Caco-2 (cell line): ENCODE measurements at regions not wholly inside any gene's neighbourhood (a gene's known extent, or its start where the extent isn't known, plus 50 kb on each side); places are given as distances from the start of the nearest gene placed in this dataset.
A peak's percentile ranks its signal among the peaks of the same experiment; 100 is the strongest.
"Not testable (repeated sequence)": the region's sequence is repeated elsewhere in the genome, so short reads cannot be mapped to it uniquely, and the experiment has no call there.

Experiments used
- BruUV-seq: library from RNA; stranded (reverse); fragments of 400-500 nt; replicated peaks from 2 replicates; lab custom pipeline; 2021; lab: Mats Ljungman, UMichigan
- CTCF ChIA-PET: fragments of 300-600 bp; sonication (Branson Sonifier 250); formaldehyde crosslinking; loops from one replicate; lab custom pipeline; 2022; ENCODE audit warnings: antibody characterized with exemption; lab: Charles Lee
- POLR2A ChIA-PET: fragments of 300-600 bp; sonication (Branson Sonifier 250); formaldehyde crosslinking; loops from one replicate; lab custom pipeline; 2022; ENCODE audit warnings: antibody characterized with exemption; lab: Charles Lee
- DNase-seq, 2 experiments: peaks; one replicate each; pipeline versions ENCODE4 v3.0.0 to v3.0.0-alpha.2; 2020 to 2022
- H3K27me3 ChIP-seq: replicated peaks from 2 replicates; pipeline ENCODE4 v1.6.0; 2011; ENCODE audit warnings: low read length; ENCODE audit not compliant: control insufficient read depth, insufficient read depth
- H3K36me3 ChIP-seq: 2 replicates; pipeline ENCODE4 v1.5.1; 2011; ENCODE audit warnings: low read length; ENCODE audit not compliant: control insufficient read depth, insufficient read depth
- H3K4me1 ChIP-seq: fragments of 250-450 bp; sonication (Bioruptor Pico); 2 replicates; pipeline ENCODE4 v1.5.1; 2020; ENCODE audit warnings: mild to moderate bottlenecking
- H3K4me3 ChIP-seq: 2 replicates; pipeline ENCODE4 v1.5.1; 2011; ENCODE audit warnings: low read depth, mild to moderate bottlenecking, control low read depth, low read length
- H3K9me3 ChIP-seq: fragments of 250-450 bp; sonication (Bioruptor Pico); 2 replicates; pipeline ENCODE4 v1.5.1; 2020; ENCODE audit warnings: mild to moderate bottlenecking, moderate library complexity
- H3K27ac Mint-ChIP-seq: one replicate; pipeline ENCODE4 v1.8.0; 2022; ENCODE audit warnings: mixed read lengths; ENCODE audit not compliant: unreplicated experiment
- H3K27me3 Mint-ChIP-seq: one replicate; pipeline ENCODE4 v1.8.0; 2022; ENCODE audit warnings: mixed read lengths; ENCODE audit not compliant: insufficient read depth, unreplicated experiment
- H3K36me3 Mint-ChIP-seq: one replicate; pipeline ENCODE4 v1.8.0; 2022; ENCODE audit warnings: mild to moderate bottlenecking, mixed read lengths; ENCODE audit not compliant: insufficient read depth, unreplicated experiment
- H3K4me1 Mint-ChIP-seq: one replicate; pipeline ENCODE4 v1.8.0; 2022; ENCODE audit warnings: low read depth, mixed read lengths; ENCODE audit not compliant: unreplicated experiment
- H3K4me3 Mint-ChIP-seq: one replicate; pipeline ENCODE4 v1.8.0; 2022; ENCODE audit warnings: mild to moderate bottlenecking, moderate library complexity, mixed read lengths; ENCODE audit not compliant: unreplicated experiment
- H3K9me3 Mint-ChIP-seq: one replicate; pipeline ENCODE4 v1.8.0; 2022; ENCODE audit warnings: mixed read lengths; ENCODE audit not compliant: unreplicated experiment
- CTCF ChIP-seq, 2 experiments: fragments of 200-600 bp in 1 of 2; IDR thresholded peaks; 1 replicate in 1 of 2; 2 replicates in 1 of 2; pipeline versions ENCODE4 v1.5.1 to v1.8.0; 2011 to 2022; ENCODE audit warnings: antibody characterized with exemption in 1 of 2, control low read depth in 1 of 2, inconsistent platforms in 1 of 2, low read depth in 1 of 2, low read length in 1 of 2, mild to moderate bottlenecking in 1 of 2, moderate library complexity in 1 of 2; ENCODE audit not compliant: insufficient read depth in 1 of 2, severe bottlenecking in 1 of 2, unreplicated experiment in 1 of 2
- intact Hi-C: fragments of 100-400 bp; cut with micrococcal nuclease; formaldehyde crosslinking; loops from one replicate; pipeline ENCODE4 v1.10.0; 2022; ENCODE audit not compliant: unreplicated experiment

- Mint-ChIP-seq H3K4me3 (no peak overlapping the region), H3K4me1 (peaks cover 39% of the 10 kb centered on the region), H3K36me3 (no peaks in the 10 kb centered on the region), H3K27ac (no peak overlapping the region), H3K9me3 (no peaks in the 10 kb centered on the region), H3K27me3 (no peaks in the 10 kb centered on the region)
- Histone ChIP-seq H3K9me3 (no peaks in the 10 kb centered on the region), H3K27me3 (no peaks in the 10 kb centered on the region), H3K36me3 (no peaks in the 10 kb centered on the region), H3K4me3 (no peak overlapping the region), H3K4me1 (peaks cover 17% of the 10 kb centered on the region)
- ChIA-PET POLR2A (no interaction called here), CTCF (no interaction called here)
- no peak for TF ChIP-seq CTCF (IDR thresholded peaks at IDR 0.05; ENCODE audit: insufficient read depth in 1 of 2, low read depth in 1 of 2, low read length in 1 of 2, severe bottlenecking in 1 of 2, unreplicated experiment in 1 of 2)
- BruUV-seq = no TSS peak
- no peak for DNase-seq
- intact Hi-C loops = no loop called here
Observed at GRCh38 chr13:55652657-55653056, 1488.1 kb upstream of the PRR20A start.

- BruUV-seq = no TSS peak
- DNase-seq = no peak
- Mint-ChIP-seq H3K27ac (no peak overlapping the region), H3K36me3 (no peaks in the 10 kb centered on the region), H3K4me1 (peaks cover 39% of the 10 kb centered on the region), H3K4me3 (no peak overlapping the region), H3K9me3 (no peaks in the 10 kb centered on the region), H3K27me3 (no peaks in the 10 kb centered on the region)
- Histone ChIP-seq H3K36me3 (no peaks in the 10 kb centered on the region), H3K9me3 (no peaks in the 10 kb centered on the region), H3K27me3 (no peaks in the 10 kb centered on the region), H3K4me1 (peaks cover 17% of the 10 kb centered on the region), H3K4me3 (no peak overlapping the region)
- no peak for TF ChIP-seq CTCF (IDR thresholded peaks at IDR 0.05; ENCODE audit: insufficient read depth in 1 of 2, low read depth in 1 of 2, low read length in 1 of 2, severe bottlenecking in 1 of 2, unreplicated experiment in 1 of 2)
- ChIA-PET CTCF (no interaction called here), POLR2A (no interaction called here)
- intact Hi-C loops = no loop called here
Observed at GRCh38 chr13:55653497-55653896, 1487.2 kb upstream of the PRR20A start.

GRCh38 chr13:55654243-55654642 is 1486.5 kb upstream of the PRR20A start:
- Histone ChIP-seq H3K9me3 (no peaks in the 10 kb centered on the region), H3K4me3 (no peak overlapping the region), H3K27me3 (no peaks in the 10 kb centered on the region), H3K4me1 (peaks cover 17% of the 10 kb centered on the region), H3K36me3 (no peaks in the 10 kb centered on the region)
- no peaks in the 10 kb centered on the region for H3K9me3 Mint-ChIP-seq
- ChIA-PET POLR2A (no interaction called here), CTCF (no interaction called here)
- H3K4me1 Mint-ChIP-seq = peaks cover 39% of the 10 kb centered on the region
- TF ChIP-seq CTCF (IDR thresholded peaks at IDR 0.05; ENCODE audit: insufficient read depth in 1 of 2, low read depth in 1 of 2, low read length in 1 of 2, severe bottlenecking in 1 of 2, unreplicated experiment in 1 of 2) = no peak
- no peak overlapping the region for H3K27ac Mint-ChIP-seq
- BruUV-seq = no TSS peak
- DNase-seq = peak in 1 of 2 experiments; percentile 14
- H3K36me3 Mint-ChIP-seq = no peaks in the 10 kb centered on the region
- intact Hi-C loops = loop anchor here (1.0 kb wide), 1 partner anchor 10 kb away; no protein-coding TSS in a partner anchor
- no peak overlapping the region for H3K4me3 Mint-ChIP-seq
- no peaks in the 10 kb centered on the region for H3K27me3 Mint-ChIP-seq

- H3K27ac Mint-ChIP-seq, H3K36me3 ChIP-seq, H3K27me3 Mint-ChIP-seq, H3K9me3 ChIP-seq, DNase-seq, intact Hi-C loops, H3K4me3 ChIP-seq, H3K9me3 Mint-ChIP-seq, BruUV-seq, H3K27me3 ChIP-seq, POLR2A ChIA-PET, CTCF ChIA-PET, H3K4me3 Mint-ChIP-seq, H3K36me3 Mint-ChIP-seq: not testable (repeated sequence)
- peaks cover 39% of the 10 kb centered on the region for H3K4me1 Mint-ChIP-seq
- H3K4me1 ChIP-seq = peaks cover 29% of the 10 kb centered on the region
Observed at GRCh38 chr13:55660264-55660663, 1480.5 kb upstream of the PRR20A start.
